DOHH2 (cell line): ENCODE measurements at regions not wholly inside any gene's neighbourhood (a gene's known extent, or its start where the extent isn't known, plus 50 kb on each side); places are given as distances from the start of the nearest gene placed in this dataset.

Source experiments
- EZH2phosphoT487 ChIP-seq: fragments of 200-600 bp; sonication (generic); IDR thresholded peaks from 2 replicates; pipeline ENCODE4 v1.6.1; 2017; ENCODE audit warnings: borderline replicate concordance, mild to moderate bottlenecking, antibody characterized with exemption, low read length, moderate library complexity, mixed read lengths
- TF ChIP-seq, protein P1 (sequence below): fragments of 200-600 bp; sonication (generic); IDR thresholded peaks from one replicate; pipeline ENCODE4 v1.5.1; 2014; ENCODE audit warnings: antibody characterized with exemption, mild to moderate bottlenecking, low read depth, low read length; ENCODE audit not compliant: poor library complexity, severe bottlenecking

DNA sequence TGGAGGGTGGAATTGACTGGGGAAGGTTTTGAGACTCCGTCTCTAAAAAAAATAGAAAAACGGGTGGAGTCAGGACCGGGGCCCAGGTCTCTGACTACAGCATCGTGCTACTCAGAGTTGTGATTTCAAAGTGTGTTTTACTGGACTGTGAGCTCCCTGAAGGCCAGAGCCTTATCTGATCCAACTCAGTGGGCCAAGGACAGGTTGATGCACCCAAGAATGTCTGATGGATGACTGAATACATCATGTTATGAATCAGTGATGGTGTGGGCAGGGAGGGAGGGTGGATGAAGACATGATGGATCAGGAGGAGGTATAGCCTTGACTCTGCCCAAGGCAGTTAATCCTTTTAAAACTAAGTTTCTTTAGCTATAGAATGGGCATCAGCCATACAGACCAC, 81.6 kb downstream of the FOXD2 start:
- TF ChIP-seq, protein P1, sequence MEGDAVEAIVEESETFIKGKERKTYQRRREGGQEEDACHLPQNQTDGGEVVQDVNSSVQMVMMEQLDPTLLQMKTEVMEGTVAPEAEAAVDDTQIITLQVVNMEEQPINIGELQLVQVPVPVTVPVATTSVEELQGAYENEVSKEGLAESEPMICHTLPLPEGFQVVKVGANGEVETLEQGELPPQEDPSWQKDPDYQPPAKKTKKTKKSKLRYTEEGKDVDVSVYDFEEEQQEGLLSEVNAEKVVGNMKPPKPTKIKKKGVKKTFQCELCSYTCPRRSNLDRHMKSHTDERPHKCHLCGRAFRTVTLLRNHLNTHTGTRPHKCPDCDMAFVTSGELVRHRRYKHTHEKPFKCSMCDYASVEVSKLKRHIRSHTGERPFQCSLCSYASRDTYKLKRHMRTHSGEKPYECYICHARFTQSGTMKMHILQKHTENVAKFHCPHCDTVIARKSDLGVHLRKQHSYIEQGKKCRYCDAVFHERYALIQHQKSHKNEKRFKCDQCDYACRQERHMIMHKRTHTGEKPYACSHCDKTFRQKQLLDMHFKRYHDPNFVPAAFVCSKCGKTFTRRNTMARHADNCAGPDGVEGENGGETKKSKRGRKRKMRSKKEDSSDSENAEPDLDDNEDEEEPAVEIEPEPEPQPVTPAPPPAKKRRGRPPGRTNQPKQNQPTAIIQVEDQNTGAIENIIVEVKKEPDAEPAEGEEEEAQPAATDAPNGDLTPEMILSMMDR, result no peak
- no peak for TF ChIP-seq EZH2phosphoT487
